GM23248 (cell line): ENCODE measurements at regions not wholly inside any gene's neighbourhood (a gene's known extent, or its start where the extent isn't known, plus 50 kb on each side); places are given as distances from the start of the nearest gene placed in this dataset.

ENCODE experiments used
- EZH2 ChIP-seq: fragments of 200-600 bp; sonication (generic); IDR thresholded peaks from 2 replicates; pipeline ENCODE4 v1.6.1; 2018; ENCODE audit warnings: antibody characterized with exemption, mild to moderate bottlenecking; ENCODE audit not compliant: insufficient read depth, poor library complexity, severe bottlenecking
- EZH2phosphoT487 ChIP-seq: fragments of 200-600 bp; sonication (generic); IDR thresholded peaks from 2 replicates; pipeline ENCODE4 v1.6.1; 2018; ENCODE audit warnings: antibody characterized with exemption, moderate library complexity, mild to moderate bottlenecking, low read depth; ENCODE audit not compliant: insufficient read depth

DNA sequence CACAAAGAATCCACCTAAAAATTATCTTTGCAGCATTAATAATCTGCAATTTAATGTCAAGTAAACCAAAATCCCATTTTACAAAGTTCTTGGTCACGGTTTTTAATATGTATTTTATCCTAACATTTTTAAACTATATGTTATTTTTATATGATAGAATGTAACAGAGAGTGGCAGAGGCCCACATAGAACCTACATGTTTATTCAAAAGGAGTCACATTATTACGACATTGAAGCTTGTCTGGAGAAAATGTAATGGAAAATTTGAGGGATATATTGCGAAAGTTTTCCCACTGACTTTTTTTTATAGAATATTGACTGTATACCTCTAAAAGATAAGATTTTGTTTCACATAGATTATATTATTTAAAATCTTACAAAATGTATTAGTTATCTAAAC is 89.7 kb upstream of the COL3A1 start:
- TF ChIP-seq EZH2phosphoT487 (no peak), EZH2 (no peak)
